ENCODE measurements at regions not wholly inside any gene's neighbourhood (a gene's known extent, or its start where the extent isn't known, plus 50 kb on each side); places are given as distances from the start of the nearest gene placed in this dataset.

DNA sequence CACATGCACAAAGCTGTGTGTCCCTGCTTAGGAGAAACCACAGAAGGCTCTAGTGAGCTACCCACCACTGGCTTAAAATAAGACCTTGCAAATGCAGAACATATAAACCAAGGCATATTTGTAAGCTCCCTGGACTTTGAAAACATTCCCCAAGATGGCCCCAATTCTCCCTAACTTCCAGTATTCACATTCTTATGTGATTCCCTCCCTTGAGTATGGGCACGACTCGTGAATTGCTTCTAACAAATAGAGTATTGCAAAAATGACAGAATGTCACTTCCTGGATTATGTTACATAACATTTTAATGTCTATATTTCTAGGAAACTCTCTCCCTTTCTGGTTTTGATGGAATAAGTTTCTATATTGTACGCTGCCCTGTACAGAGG, 131.8 kb upstream of the MCTP2 start:
- no peak for DNase-seq

DNA sequence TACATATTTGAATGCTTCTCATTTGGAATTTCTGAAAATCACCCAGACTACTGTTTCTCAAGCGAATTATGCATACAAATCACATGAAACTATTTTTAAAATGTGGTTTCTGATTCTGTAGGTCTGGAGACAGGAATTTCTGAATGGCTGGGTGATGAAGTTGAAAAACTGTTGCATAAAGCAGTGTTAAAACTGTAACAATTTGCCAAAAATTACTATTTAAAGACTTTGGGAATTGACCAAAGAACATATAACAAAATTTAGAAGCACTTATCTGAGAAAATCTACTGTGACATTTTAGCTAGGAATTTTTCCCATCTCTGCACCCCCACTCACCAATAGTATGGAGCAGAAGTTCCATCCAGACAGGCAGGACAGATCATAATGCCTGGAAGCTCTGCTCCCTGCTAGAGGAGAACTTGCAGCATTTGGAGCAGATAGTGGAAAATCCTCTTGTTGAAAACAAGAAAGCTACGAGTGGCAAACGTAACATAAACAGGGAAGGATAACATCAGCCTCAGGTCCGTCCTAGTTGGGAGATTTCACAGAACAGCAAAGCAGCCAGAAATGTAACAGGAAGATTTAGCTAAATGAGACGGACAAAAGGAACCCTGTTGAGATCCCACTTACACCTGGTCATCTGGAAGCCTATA, 132.3 kb upstream of the MCTP2 start:
- no peak for DNase-seq

DNA sequence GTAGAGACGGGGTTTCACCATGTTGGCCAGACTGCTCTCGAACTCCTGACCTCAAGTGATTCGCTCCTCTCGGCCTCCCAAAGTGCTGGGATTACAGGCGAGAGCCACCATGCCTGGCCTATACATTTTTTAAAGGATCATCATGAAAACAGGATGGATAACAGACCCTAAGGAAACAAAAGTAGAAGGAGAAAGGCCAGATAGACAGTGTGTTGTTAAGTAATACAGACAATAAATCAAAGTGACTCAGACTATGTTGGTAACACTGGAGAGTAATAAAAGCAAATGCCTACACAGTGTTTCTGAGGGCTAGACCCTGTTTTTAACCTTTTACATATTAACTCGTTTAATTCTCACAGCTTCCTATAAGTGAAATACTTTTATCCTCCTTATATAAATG, 133.8 kb upstream of the MCTP2 start:
- no peak for DNase-seq

DNA sequence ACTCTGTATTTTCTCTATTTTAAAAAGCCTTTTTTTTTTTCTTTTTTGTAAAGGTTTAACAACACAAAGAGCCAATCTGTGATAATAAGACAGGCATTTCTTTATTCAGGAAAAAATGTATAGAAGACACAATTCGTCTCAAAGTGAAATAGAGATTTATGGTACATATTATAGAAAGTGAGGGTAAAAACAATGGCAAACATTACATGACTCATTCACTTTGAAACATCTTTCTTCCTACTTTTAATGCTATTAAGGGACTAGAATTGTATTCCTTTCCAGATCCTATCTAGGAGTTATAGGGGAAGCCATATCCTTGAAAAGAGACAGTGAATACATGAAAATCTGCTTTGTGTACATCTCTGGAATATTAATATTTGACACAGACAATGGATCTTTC, 137.1 kb upstream of the MCTP2 start:
- DNase-seq: no peak

DNA sequence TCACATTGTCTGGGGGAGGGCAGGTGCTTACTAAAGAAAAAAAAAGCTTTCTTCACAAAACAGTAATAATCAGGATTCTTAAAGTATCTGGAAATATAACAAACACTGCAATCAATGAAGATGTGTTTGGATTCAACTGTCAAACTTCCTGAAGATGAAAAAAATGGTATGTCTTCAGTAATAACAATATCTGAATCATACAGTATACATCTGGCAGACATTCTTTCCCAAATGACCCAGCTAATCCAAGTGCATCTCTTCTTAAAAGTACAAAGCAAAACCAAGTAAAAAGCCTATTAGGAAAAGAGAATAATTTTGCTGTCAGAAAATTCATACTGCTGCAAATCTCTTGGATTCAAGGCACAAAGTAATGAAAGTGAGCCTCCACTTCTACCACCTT, 145.0 kb upstream of the MCTP2 start:
- DNase-seq: no peak

DNA sequence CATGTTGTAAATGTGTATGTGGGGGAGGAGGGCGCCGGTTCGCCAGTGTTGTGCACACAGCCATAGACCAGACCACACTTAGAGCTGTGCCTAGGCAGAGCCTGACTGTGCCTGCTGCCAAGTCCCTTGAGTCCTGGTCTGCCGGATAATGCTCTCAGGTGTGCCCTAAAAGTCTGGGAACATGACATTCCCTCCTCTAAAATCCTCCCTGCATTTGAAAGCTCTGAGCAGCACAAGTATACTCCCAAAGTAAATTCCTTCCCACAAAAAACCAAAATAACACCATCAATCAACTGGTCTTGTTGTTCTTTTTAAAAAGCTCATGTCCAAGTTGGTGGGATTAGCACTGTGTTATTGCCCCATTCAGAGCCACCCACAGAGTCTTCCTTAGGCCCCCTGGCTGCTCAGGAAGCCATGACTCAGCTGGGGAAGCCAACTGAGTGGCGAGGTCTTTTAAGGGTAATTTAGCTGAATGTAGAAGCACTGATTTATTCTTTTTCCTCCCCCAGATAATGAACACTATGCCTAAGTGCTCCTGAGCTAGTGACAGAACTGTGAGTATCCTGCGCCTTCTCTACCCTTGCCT, 147.8 kb upstream of the MCTP2 start:
- no peak for DNase-seq

DNA sequence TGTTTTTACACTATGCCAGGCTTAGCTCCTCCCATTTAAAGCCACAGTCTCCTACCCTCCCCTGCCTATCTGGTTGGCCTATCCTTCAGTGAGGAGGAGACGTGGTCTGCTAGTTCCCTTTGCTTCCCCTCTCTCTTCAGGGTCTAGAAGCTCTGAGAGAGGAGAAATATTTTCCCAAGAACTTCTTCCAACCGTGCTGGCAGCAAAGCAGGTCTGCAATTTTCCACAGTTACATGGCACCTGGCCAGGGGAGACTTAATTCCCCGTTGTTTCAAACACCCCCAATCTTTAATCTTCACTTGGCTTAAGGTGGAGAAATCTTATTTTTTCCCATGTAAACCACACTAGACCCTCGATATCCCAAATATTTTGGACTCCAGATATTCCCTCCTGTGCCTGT, 149.5 kb upstream of the MCTP2 start:
- no peak for DNase-seq

DNA sequence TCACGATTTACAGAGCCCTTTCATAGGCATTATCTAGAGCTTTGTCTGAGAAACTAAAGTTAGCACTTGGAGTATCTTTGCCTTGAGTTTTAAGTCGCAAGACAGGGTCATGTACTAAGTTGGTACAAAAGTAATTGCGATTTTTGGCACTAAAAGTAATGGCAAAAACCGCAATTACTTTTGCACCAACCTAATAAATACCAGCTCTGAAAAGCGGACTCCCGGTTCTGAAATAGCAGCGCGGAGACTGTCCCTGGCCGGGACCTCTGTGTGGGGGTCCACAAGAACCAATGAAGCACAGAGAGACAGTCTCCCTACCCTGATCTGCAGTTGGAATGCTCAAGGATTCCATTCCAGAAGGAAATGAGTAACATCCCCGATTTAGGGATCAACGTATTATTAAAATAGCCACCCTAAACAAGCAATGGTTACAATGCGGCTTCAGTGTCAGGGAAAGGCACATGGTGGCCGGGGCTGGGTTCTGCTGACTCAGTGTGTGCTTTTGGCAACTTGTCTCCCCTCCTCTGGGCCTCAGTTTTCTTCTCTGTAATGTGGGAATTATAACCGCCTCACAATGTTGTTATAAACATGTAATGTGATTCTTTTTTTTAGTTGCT, 150.3 kb upstream of the MCTP2 start:
- no peak for DNase-seq

DNA sequence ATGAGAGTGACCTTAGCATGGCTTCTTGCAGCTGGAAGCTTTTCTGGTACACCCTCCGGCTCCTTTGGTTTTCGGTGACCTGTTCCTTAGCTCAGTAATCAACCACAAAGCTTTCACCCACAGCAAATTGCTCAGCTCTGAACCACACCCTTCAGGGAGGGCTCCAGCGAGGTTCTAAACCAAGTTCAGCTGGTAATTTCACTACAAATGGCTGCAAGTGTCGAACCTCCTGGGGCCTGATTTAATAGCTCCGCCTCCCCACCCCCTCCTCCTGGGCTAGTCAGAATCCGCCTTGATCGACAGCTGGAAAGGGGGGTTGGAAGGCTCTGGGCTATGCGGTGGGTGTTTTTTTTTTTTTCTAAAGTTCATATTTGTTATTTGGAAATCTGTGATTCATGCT, 150.9 kb upstream of the MCTP2 start:
- DNase-seq: peak; percentile 44

DNA sequence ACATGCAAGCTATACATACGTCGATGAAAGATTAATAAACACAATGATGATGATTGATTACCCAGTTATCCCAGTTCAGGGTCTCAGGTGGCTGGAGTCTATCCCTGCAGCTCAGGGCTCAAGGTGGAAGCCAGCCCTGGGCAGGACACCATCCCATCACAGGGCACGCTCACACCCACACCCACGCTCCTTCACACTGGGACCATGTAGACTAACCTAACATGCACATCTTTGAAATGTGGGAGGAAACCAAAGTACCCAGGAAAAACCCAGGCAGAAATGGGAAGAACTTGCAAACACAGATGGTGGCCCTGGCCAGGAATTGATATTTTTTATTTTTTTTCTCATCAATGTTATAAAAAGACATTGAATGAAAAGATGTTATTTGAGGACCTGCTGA, 151.4 kb upstream of the MCTP2 start:
- no peak for DNase-seq

DNA sequence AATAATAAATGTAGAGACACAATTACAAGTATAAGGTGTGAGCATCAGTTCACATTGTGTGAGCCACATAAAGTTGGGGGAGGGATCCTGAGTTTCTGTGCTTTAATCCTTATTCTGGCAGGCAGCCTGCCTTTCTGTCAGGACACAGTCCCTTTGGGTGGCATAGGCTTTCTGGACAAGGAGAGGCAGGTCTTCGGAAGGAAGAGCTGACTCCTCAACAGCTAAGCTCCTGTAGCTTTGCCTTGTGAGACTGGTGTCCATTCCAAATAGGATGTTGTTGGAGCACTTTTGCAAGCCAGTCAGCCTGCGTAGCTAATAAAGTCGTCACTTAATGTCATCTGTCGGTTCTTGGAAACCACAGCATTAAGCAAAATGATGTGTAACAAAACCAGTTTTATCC, 151.9 kb upstream of the MCTP2 start:
- no peak for DNase-seq

DNA sequence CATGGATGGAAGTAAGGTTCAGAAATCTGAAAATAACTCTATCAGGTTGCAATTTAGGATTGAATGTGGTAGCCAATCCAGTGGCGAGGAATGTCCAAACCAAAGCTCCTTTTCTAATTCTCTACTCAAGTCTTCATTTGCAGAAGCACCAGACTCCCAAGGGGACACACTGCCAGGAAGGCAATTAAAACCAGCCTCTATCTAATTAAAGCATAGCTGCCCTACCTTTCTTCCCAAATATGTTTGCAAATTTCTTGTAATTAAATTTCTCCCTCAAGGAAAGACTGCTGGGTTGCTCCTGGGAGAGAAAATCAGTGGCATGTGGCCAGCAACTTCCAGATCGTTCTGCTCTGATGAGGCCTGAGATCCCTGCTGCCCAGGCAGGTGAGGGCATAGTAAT, 153.4 kb upstream of the MCTP2 start:
- DNase-seq: no peak

DNA sequence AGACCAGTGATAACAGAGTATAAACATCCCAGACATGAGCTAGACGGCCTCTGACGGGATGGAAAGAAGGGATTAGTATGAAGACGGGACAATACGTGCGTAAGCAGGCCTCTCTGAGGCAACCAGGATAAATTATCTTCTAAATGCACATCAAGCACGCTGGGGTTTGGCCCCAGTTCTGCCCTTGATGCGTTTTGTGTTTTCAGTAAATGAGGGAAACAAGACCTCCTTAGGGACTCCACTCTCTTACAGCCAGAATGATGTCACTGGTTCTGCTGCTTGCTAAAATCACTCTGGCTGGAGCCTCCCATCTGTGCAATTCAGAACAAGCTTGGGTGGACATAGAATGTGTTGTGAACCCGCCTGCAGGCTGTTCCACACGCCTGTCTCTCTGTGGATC, 156.0 kb upstream of the MCTP2 start:
- peak; percentile 79 for DNase-seq

DNA sequence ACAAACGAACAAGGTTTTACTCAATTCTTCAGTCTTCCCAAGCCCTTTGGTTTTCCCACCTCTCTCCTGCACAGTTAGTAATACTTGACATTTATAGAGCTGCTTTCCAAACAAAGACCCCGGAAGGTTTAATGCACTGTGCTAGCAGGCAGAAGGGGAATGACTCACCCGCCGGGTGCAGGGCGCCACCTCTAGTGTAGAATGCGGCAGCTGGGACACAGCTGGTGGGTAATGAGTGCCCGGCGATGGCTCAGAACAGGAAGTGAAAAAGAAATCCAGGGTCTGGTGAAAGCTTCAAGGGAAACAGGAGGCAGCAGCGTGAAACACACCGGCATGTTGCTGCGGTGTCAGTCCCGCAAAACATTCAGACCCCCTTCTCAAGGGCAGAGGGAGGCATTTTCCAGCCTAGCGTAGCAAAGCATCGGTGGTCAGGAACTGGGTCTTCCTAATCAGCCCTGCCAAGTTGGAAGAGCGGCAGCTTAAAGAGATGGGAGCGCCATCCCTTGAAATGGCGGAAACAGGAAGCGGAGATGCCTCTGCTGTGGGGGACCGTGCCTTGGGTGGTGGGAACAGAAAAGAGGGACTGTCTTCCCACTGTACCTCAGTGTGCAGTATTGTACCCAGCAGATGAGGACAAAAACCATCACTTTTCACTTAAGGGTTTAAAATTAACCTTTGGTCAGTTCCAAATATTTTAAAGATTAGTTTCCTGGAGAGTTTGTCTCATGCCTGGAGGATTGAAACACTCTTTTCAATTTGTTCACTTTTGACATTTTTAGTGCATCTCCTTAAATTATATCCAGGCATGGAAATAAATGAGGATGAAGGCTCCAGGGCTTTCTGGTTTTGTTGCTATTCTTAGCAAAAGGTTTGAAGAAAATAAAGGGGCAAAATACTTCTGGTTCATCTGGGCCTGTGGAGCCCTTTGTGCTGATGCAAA, 160.7 kb upstream of the MCTP2 start:
- peak; percentile 23 for DNase-seq

DNA sequence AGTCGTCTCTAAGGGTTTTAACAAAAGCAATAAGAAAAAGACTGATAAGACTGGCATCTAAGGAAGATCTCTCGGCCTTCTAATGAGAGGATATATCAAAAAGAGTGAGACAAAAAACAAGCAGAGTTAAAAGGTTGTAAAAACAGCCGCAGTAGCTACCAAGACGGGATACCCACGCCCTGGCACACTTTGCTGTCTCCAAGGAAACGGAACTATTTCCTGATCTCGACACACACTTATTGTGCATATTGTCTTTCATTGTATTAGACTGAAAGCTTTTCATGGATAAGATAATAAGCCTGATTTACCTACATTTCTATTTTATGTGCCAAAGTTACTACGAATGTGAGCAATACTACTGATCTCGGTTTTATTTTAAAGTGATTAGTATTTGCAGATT, 161.5 kb upstream of the MCTP2 start:
- DNase-seq: no peak

DNA sequence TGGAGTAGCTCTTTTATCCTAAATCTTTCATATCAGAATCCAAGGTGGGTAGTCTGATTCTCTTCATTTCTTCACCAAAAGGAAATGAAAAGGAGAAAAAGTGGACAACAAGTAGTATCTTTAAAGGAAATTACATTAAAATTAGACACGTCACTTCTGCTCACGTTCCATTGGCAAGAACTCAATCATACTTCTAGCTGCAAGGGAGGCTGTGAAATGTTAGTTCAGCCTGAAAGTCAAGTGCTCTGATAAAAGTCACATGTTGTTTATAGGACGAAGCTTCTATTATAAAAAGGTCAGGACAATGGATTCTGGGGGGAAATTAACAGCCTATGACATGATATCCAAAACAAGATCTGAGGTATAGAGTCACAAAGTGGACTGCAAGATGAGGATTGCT, 164.6 kb upstream of the MCTP2 start:
- no peak for DNase-seq

DNA sequence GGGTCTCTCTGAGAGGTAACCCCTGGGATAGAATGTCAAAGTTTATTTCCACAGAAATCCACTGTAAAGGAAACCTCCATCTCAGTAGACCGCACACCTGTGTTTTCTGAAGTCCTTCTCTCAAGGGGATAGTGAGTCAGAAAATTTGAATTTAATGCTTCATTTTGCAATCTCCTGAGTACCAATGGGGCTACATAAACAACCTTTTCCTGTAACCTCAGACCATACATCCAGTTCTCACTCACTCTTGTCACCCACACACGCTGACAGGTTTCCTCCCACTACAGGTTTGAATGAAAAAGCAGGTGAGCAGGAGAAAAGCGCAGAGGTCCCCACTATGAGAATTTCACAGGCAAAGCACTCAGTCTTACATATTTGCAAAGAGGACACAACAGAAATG, 165.3 kb upstream of the MCTP2 start:
- DNase-seq: no peak

DNA sequence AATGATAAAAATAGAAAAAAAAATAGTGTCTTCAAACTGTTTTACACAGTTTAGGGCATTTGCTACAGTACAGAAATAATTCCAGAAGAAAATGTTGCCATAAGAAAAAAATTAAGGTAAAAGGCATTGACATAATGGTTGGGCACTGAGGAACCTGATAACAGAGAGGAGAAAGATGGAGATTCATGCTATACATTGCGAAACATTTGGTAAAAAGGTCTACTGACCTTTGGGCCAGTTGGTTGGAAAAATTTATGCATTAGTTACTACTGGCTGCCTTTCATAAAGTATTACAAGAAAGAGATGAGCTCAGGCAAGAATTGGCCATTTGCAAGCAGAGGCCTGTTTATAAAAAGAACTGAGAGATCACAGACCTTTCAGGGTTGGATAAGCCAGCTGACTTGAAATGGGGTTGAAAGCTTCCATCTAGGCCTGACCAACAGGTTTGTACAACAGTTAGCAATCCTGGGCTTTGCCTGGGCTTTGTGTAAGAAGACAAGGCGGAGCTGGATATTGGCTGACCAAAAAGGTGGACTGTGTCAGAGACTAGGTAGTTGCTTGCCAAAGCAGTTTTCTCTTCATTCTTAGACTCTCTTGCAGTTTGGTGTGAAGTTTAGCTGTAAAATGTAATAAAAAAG, 166.6 kb upstream of the MCTP2 start:
- no peak for DNase-seq

DNA sequence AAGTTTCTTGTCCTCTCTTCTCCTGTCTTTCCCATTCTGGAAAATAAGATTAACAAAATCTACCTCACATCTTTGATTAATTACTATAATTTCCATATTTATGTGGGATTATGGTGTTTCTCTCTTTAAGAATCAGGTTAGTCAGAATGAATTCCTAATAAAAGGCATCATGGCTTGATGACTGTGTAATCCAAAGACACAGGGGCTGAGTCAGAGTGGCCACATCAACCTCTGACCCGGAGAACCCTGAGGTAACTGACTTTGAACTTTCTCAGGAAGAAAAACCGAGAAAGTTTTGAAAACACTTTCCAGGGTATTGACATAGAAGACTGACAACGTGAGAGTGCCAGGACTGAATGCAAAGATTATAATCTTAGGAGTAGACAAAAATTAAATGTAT, 170.3 kb upstream of the MCTP2 start:
- no peak for DNase-seq

DNA sequence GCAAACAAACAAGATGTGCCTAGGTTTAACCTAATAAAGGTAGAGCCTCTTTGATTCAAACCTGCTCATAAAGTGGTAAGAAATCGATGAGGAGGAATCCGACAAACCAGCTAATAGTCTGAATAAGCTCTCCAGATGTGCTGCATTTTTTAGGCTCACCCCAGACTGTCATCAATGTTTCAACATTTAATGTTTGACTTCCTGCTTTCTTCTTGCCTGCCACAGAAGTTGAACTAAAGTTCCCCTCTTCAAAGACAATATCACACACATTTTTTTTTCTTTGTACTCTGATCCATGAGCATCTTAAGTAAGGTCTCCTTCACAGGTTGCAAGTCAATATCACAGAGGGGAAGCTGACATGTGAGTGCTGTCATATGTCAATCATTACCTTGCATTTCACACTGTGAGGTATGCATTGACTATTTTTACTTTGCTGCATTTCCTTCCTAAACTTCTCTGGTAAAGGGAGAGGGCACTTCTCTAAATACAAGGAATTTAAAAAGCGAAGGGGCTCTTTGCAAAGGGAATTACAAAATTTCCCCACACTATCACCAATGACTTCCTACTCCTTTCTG, 172.3 kb upstream of the MCTP2 start:
- no peak for DNase-seq

DNA sequence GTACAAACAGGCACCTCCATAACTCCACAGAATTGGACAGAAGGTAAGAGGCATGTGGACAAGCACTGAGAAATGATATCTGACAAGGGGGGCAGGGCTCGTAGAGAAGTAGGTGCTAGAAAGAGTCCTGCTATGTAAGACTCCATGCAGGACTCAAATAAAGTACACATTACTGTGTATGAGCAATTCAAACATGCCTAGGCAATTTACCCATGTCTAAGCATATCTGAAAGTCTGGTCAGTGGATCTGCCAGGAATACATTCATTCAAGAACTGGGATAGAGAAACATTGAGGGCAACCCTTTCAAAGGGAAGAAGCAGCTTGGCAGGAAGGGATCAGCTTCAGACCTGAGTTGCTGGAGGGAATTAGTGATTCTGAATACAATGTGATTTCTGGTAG, 174.1 kb upstream of the MCTP2 start:
- no peak for DNase-seq

DNA sequence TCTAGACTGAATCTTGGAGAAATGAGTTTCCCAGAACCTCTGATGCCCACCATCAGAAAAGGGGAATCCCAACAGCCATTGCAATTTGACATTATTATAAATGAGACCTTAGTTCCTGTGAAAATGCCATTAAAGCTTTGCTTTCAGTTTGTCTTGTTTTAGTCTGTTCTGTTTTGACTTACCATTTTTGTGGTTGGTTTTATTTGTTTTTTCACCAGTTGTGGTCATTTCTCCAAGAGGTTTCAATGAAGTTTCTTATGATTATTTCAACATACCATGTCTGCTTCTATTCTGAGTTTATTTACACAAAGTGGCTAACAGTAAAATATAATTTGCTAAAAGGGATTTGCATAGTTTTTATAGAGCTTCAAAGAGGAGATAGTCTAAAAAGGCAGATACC, 175.0 kb upstream of the MCTP2 start:
- DNase-seq: no peak

DNA sequence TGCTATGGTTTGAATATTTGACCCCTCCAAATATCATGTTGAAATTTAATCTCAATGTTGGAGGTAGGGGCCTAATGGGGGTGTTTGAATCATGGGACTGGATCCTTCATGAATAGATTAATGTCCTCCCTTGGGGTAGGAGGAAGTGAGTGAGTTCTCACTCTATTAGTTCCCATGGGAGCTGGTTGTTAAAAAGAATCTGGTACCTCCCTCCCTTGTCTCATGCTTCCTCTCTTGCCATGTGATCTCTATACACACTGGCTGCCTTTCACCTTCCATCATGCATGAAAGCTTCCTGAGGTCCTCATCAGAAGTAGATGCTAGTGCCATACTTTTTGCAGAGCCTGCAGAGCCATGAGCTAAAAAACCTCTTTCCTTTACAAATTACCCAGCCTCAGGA, 177.7 kb upstream of the MCTP2 start:
- no peak for DNase-seq
